ENCODE measurements at regions not wholly inside any gene's neighbourhood (a gene's known extent, or its start where the extent isn't known, plus 50 kb on each side); places are given as distances from the start of the nearest gene placed in this dataset.

GRCh38 chr14:96699666-96700065 lies 97.5 kb upstream of the VRK1 start:
- TF ChIP-seq, protein P1, sequence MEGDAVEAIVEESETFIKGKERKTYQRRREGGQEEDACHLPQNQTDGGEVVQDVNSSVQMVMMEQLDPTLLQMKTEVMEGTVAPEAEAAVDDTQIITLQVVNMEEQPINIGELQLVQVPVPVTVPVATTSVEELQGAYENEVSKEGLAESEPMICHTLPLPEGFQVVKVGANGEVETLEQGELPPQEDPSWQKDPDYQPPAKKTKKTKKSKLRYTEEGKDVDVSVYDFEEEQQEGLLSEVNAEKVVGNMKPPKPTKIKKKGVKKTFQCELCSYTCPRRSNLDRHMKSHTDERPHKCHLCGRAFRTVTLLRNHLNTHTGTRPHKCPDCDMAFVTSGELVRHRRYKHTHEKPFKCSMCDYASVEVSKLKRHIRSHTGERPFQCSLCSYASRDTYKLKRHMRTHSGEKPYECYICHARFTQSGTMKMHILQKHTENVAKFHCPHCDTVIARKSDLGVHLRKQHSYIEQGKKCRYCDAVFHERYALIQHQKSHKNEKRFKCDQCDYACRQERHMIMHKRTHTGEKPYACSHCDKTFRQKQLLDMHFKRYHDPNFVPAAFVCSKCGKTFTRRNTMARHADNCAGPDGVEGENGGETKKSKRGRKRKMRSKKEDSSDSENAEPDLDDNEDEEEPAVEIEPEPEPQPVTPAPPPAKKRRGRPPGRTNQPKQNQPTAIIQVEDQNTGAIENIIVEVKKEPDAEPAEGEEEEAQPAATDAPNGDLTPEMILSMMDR (IDR thresholded peaks at IDR 0.05) = no peak
- TF ChIP-seq POLR2A (IDR thresholded peaks at IDR 0.05) (no peak), POLR2AphosphoS5 (IDR thresholded peaks at IDR 0.05) (no peak)
